ENCODE measurements at regions not wholly inside any gene's neighbourhood (a gene's known extent, or its start where the extent isn't known, plus 50 kb on each side); places are given as distances from the start of the nearest gene placed in this dataset.
A peak's percentile ranks its signal among the peaks of the same experiment; 100 is the strongest.
"Not testable (repeated sequence)": the region's sequence is repeated elsewhere in the genome, so short reads cannot be mapped to it uniquely, and the experiment has no call there.

GRCh38 chr12:127607146-127607725, 659.7 kb upstream of the TMEM132C start:
- POLR2A ChIA-PET = no interaction called here
- Mint-ChIP-seq H3K27ac (no peak overlapping the region; the same call in 1 of the 2 replicates), H3K36me3 (peaks cover 17% of the 10 kb centered on the region), H3K27me3 (ENCODE audit: low read depth) (no peaks in the 10 kb centered on the region), H3K9me3 (peaks cover 31% of the 10 kb centered on the region), H3K4me3 (no peak overlapping the region), H3K4me1 (peaks cover 59% of the 10 kb centered on the region)
- no peak for TF ChIP-seq USF2 (CRISPR knock-in tag; IDR thresholded peaks at IDR 0.05)
- no peak for TF ChIP-seq PREB (CRISPR knock-in tag; IDR thresholded peaks at IDR 0.05; ENCODE audit: borderline replicate concordance)
- TF ChIP-seq ZNF263 (CRISPR knock-in tag; IDR thresholded peaks at IDR 0.05; ENCODE audit: low read depth) = no peak
- no peak for TF ChIP-seq GABPB1 (CRISPR knock-in tag; IDR thresholded peaks at IDR 0.05)
- TF ChIP-seq JUN (CRISPR knock-in tag; IDR thresholded peaks at IDR 0.05) = no peak
- TF ChIP-seq FOXP1 (CRISPR knock-in tag; IDR thresholded peaks at IDR 0.05; ENCODE audit: borderline replicate concordance) = no peak
- TF ChIP-seq, protein P1, sequence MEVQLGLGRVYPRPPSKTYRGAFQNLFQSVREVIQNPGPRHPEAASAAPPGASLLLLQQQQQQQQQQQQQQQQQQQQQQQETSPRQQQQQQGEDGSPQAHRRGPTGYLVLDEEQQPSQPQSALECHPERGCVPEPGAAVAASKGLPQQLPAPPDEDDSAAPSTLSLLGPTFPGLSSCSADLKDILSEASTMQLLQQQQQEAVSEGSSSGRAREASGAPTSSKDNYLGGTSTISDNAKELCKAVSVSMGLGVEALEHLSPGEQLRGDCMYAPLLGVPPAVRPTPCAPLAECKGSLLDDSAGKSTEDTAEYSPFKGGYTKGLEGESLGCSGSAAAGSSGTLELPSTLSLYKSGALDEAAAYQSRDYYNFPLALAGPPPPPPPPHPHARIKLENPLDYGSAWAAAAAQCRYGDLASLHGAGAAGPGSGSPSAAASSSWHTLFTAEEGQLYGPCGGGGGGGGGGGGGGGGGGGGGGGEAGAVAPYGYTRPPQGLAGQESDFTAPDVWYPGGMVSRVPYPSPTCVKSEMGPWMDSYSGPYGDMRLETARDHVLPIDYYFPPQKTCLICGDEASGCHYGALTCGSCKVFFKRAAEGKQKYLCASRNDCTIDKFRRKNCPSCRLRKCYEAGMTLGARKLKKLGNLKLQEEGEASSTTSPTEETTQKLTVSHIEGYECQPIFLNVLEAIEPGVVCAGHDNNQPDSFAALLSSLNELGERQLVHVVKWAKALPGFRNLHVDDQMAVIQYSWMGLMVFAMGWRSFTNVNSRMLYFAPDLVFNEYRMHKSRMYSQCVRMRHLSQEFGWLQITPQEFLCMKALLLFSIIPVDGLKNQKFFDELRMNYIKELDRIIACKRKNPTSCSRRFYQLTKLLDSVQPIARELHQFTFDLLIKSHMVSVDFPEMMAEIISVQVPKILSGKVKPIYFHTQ (CRISPR knock-in tag; IDR thresholded peaks at IDR 0.05) = no peak
- no peak for TF ChIP-seq RELA (CRISPR knock-in tag; IDR thresholded peaks at IDR 0.05; ENCODE audit: borderline replicate concordance)
- TF ChIP-seq ZNF512 (CRISPR knock-in tag; IDR thresholded peaks at IDR 0.05; ENCODE audit: borderline replicate concordance) = no peak
- TF ChIP-seq ESRRA (CRISPR knock-in tag; IDR thresholded peaks at IDR 0.05; ENCODE audit: borderline replicate concordance) = no peak
- TF ChIP-seq, protein P2, sequence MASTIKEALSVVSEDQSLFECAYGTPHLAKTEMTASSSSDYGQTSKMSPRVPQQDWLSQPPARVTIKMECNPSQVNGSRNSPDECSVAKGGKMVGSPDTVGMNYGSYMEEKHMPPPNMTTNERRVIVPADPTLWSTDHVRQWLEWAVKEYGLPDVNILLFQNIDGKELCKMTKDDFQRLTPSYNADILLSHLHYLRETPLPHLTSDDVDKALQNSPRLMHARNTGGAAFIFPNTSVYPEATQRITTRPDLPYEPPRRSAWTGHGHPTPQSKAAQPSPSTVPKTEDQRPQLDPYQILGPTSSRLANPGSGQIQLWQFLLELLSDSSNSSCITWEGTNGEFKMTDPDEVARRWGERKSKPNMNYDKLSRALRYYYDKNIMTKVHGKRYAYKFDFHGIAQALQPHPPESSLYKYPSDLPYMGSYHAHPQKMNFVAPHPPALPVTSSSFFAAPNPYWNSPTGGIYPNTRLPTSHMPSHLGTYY (CRISPR knock-in tag; IDR thresholded peaks at IDR 0.05) = no peak
- TF ChIP-seq ZSCAN18 (CRISPR knock-in tag; IDR thresholded peaks at IDR 0.05) = no peak
- TF ChIP-seq FOXJ3 (CRISPR knock-in tag; IDR thresholded peaks at IDR 0.05; ENCODE audit: borderline replicate concordance) = no peak
- TF ChIP-seq, protein P3, sequence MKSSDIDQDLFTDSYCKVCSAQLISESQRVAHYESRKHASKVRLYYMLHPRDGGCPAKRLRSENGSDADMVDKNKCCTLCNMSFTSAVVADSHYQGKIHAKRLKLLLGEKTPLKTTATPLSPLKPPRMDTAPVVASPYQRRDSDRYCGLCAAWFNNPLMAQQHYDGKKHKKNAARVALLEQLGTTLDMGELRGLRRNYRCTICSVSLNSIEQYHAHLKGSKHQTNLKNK (CRISPR knock-in tag; IDR thresholded peaks at IDR 0.05) = no peak
- no peak for TF ChIP-seq ZNF425 (CRISPR knock-in tag; conservative IDR thresholded peaks at IDR 0.05)
- CTCF ChIA-PET = interaction anchor here (1.0 to 1.5 kb wide), 2 partner anchors 12 to 70 kb away, joined by 3 to 5 read pairs; no protein-coding TSS in a partner anchor
- DNase-seq (ENCODE audit: low spot score) = no peak
- peak; percentile 89 for ATAC-seq

GRCh38 chr12:127608359-127608758, 658.6 kb upstream of the TMEM132C start:
- H3K4me3 Mint-ChIP-seq; POLR2A ChIA-PET; H3K27ac Mint-ChIP-seq; DNase-seq (ENCODE audit: low spot score); ATAC-seq; H3K27me3 Mint-ChIP-seq (ENCODE audit: low read depth): not testable (repeated sequence)
- peaks cover 21% of the 10 kb centered on the region for H3K36me3 Mint-ChIP-seq
- CTCF ChIA-PET = interaction anchor here (1.0 to 1.5 kb wide), 2 partner anchors 13 to 69 kb away, joined by 3 to 5 read pairs; no protein-coding TSS in a partner anchor
- peaks cover 37% of the 10 kb centered on the region for H3K9me3 Mint-ChIP-seq
- H3K4me1 Mint-ChIP-seq = peaks cover 67% of the 10 kb centered on the region
